ENCODE measurements at regions not wholly inside any gene's neighbourhood (a gene's known extent, or its start where the extent isn't known, plus 50 kb on each side); places are given as distances from the start of the nearest gene placed in this dataset.
A peak's percentile ranks its signal among the peaks of the same experiment; 100 is the strongest.

- H3K4me1 ChIP-seq, result no peaks in the 10 kb centered on the region
- no peak for DNase-seq
- ATAC-seq, result no peak
- no peaks in the 10 kb centered on the region for H3K9me3 ChIP-seq
- in situ Hi-C loops (cut with MboI; ENCODE audit: low sequenced_read_pairs in 4 of 4) (no loop called here), intact Hi-C loops (cut with DNase I; ENCODE audit: low total_unique reads) (no loop called here)
- H3K36me3 ChIP-seq, result no peaks in the 10 kb centered on the region
- no peak overlapping the region for H3K4me3 ChIP-seq
- no peaks in the 10 kb centered on the region for H3K27me3 ChIP-seq
- no peak overlapping the region for H3K27ac ChIP-seq
- no peak for TF ChIP-seq POLR2A (IDR thresholded peaks at IDR 0.05)
- TF ChIP-seq CTCF (IDR thresholded peaks at IDR 0.05 in 4 of 5, conservative IDR thresholded peaks at IDR 0.05 in 1 of 5), result no peak
Observed at GRCh38 chr9:75504721-75505120, 385.8 kb upstream of the PCSK5 start.

GRCh38 chr9:75505654-75506053, 384.8 kb upstream of the PCSK5 start:
- H3K4me3 ChIP-seq, result no peak overlapping the region
- DNase-seq (no peak), ATAC-seq (no peak)
- H3K36me3 ChIP-seq, result no peaks in the 10 kb centered on the region
- intact Hi-C loops (cut with DNase I; ENCODE audit: low total_unique reads) (no loop called here), in situ Hi-C loops (cut with MboI; ENCODE audit: low sequenced_read_pairs in 4 of 4) (no loop called here)
- H3K9me3 ChIP-seq, result no peaks in the 10 kb centered on the region
- no peaks in the 10 kb centered on the region for H3K4me1 ChIP-seq
- H3K27ac ChIP-seq, result no peak overlapping the region
- TF ChIP-seq CTCF (IDR thresholded peaks at IDR 0.05 in 4 of 5, conservative IDR thresholded peaks at IDR 0.05 in 1 of 5) (no peak), POLR2A (IDR thresholded peaks at IDR 0.05) (no peak)
- H3K27me3 ChIP-seq, result no peaks in the 10 kb centered on the region

- H3K4me1 ChIP-seq, result no peaks in the 10 kb centered on the region
- no peak for ATAC-seq
- H3K4me3 ChIP-seq, result no peak overlapping the region
- TF ChIP-seq POLR2A (IDR thresholded peaks at IDR 0.05), result no peak
- no peak for TF ChIP-seq CTCF (IDR thresholded peaks at IDR 0.05 in 4 of 5, conservative IDR thresholded peaks at IDR 0.05 in 1 of 5)
- no peaks in the 10 kb centered on the region for H3K36me3 ChIP-seq
- intact Hi-C loops (cut with DNase I; ENCODE audit: low total_unique reads) (no loop called here), in situ Hi-C loops (cut with MboI; ENCODE audit: low sequenced_read_pairs in 4 of 4) (no loop called here)
- no peaks in the 10 kb centered on the region for H3K27me3 ChIP-seq
- no peaks in the 10 kb centered on the region for H3K9me3 ChIP-seq
- DNase-seq, result no peak
- H3K27ac ChIP-seq, result no peak overlapping the region
Observed at GRCh38 chr9:75529463-75529862, 361.0 kb upstream of the PCSK5 start.

- in situ Hi-C loops (cut with MboI; ENCODE audit: low sequenced_read_pairs in 4 of 4), result loop anchor here in 1 of 4 donors (10.0 kb wide), 1 partner anchor 63 kb away; no protein-coding TSS in a partner anchor
- H3K27me3 ChIP-seq, result no peaks in the 10 kb centered on the region
- H3K9me3 ChIP-seq, result no peaks in the 10 kb centered on the region
- intact Hi-C loops (cut with DNase I; ENCODE audit: low total_unique reads), result no loop called here
- no peak for DNase-seq
- H3K4me3 ChIP-seq, result no peak overlapping the region
- no peaks in the 10 kb centered on the region for H3K36me3 ChIP-seq
- no peaks in the 10 kb centered on the region for H3K4me1 ChIP-seq
- H3K27ac ChIP-seq, result no peak overlapping the region
- ATAC-seq, result peak in 1 of 2 donors; percentile 41
- TF ChIP-seq CTCF (IDR thresholded peaks at IDR 0.05 in 4 of 5, conservative IDR thresholded peaks at IDR 0.05 in 1 of 5), result no peak
- no peak for TF ChIP-seq POLR2A (IDR thresholded peaks at IDR 0.05)
Observed at GRCh38 chr9:75531588-75531987, 358.9 kb upstream of the PCSK5 start.
